ENCODE measurements at regions not wholly inside any gene's neighbourhood (a gene's known extent, or its start where the extent isn't known, plus 50 kb on each side); places are given as distances from the start of the nearest gene placed in this dataset.
A peak's percentile ranks its signal among the peaks of the same experiment; 100 is the strongest.

DNA sequence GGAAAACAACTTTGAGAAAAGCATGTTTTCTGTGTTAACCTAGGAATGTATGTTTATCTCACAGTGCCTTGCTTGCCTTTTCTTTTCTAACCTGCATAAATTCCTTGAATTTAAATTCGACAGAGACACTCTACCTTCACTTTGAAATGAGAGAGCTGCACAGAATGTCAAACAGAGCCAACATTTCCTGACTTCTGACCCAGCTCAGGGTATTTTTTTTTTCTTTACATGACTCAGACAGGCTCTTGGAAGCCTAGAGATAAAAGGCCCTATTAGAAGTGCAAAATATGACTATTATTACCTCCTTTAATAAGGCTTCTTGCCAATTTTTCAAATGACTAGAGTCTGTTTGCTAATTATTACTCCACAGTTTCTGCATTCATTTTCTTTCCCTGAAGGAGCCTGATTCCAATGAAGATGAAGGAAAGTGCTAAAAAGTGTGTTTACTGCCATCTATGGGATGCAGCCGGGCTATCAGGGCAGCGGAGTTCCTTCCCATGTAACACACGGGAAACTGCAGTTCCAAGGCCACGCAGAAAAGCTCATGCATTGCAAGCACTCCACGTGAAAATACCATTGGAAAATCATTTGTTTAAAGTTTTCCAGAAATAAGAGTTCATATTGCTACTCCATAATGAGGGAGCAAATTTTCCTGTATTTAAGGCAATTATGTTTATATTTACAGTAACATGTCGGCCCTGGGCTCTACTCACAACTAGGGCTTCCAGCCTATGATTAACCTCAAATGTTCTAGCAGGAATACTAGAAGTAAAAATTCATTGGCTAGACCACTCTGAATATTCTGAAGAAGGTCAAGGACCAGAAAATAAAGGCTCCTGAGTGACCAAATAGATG, 485.6 kb downstream of the ZSWIM6 start:
- no peak for DNase-seq (ENCODE audit: insufficient read length, low spot score)
- no peak for FAIRE-seq
- TF ChIP-seq, protein P1, sequence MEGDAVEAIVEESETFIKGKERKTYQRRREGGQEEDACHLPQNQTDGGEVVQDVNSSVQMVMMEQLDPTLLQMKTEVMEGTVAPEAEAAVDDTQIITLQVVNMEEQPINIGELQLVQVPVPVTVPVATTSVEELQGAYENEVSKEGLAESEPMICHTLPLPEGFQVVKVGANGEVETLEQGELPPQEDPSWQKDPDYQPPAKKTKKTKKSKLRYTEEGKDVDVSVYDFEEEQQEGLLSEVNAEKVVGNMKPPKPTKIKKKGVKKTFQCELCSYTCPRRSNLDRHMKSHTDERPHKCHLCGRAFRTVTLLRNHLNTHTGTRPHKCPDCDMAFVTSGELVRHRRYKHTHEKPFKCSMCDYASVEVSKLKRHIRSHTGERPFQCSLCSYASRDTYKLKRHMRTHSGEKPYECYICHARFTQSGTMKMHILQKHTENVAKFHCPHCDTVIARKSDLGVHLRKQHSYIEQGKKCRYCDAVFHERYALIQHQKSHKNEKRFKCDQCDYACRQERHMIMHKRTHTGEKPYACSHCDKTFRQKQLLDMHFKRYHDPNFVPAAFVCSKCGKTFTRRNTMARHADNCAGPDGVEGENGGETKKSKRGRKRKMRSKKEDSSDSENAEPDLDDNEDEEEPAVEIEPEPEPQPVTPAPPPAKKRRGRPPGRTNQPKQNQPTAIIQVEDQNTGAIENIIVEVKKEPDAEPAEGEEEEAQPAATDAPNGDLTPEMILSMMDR (IDR thresholded peaks at IDR 0.05; ENCODE audit: insufficient read depth, missing control alignments) = peak; percentile 48

DNA sequence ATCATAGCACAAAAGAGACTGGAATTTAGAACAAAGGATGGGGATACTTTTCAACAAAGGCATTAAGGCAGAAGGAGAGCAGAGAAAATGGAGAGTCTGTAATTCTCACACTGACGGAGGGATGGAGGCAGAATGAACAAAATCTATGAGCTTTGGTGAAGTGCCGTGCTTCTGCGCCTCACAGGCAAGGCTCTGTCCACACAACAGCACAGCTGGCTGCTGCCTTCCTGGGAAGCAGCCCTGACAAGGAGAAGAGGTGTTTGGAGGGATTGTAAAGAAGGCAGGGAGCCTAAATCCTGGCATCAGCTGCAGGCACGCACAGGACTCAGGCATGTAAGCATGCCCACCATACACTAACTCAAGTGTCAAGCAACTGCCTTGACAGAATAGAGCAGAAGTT, 485.2 kb upstream of the KIF2A start:
- DNase-seq (ENCODE audit: insufficient read length, low spot score) = no peak
- no peak for FAIRE-seq
- TF ChIP-seq, protein P1 (IDR thresholded peaks at IDR 0.05; ENCODE audit: insufficient read depth, missing control alignments) = no peak

DNA sequence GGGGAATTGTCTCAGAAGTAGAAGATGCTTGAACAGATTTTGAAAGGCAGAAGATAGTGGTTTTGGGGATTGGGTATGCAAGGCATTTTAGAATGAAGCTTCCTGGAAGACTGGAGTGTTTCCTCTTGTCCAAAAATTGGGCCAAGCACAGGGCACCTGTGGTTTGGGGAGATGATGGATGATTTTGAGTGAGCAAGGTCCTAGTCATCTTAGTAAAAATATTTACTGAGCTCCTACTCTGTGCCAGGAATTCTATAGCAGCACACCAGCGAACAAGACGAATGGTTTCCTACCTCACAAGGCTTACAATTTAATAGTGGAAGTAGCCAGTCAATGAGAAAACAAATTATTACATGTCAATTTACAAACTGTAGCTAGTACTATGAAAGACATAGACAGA, 484.4 kb upstream of the KIF2A start:
- TF ChIP-seq, protein P1 (IDR thresholded peaks at IDR 0.05; ENCODE audit: insufficient read depth, missing control alignments) = no peak
- DNase-seq (ENCODE audit: insufficient read length, low spot score) (no peak), FAIRE-seq (no peak)

DNA sequence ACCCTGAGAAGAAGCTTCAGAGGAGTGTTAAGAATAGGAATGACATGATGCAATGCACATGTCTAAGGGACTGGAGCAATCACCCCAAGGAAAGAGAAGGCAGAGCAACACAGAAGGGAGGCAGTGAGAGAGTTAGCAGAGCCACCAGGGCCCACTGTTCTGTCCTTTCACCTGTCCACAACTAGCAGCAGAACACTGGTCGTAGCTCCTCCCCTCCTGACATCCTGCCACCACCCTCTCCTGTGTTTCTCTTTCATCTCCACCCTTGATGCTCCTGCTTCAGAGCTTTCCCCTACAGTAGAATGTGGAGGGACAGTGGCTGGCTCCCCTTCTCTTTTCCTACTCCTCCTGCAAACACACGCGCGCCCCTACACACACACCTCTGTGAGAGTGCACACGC, 483.4 kb upstream of the KIF2A start:
- TF ChIP-seq, protein P1 (IDR thresholded peaks at IDR 0.05; ENCODE audit: insufficient read depth, missing control alignments) = no peak
- FAIRE-seq (no peak), DNase-seq (ENCODE audit: insufficient read length, low spot score) (no peak)

DNA sequence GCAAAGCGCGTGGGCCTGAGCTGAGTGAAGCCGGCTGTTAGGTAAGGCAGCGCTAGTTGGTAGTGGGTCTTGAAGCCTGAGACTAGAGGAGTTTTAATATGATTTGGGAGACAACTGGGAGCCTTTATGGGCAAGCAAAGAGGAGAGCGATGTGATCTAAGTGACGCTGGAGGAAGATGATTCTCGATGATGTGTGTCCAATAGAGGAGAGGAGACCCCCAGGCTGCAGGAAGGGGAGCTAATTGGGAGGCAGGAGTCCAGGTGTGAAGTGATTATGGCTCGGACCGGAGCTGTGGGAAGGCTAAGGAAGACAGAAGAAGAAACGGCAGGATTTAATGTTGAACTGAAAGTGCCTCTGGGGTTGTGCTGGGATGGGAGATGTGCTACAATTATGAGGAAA, 482.9 kb upstream of the KIF2A start:
- FAIRE-seq (no peak), DNase-seq (ENCODE audit: insufficient read length, low spot score) (no peak)
- TF ChIP-seq, protein P1 (IDR thresholded peaks at IDR 0.05; ENCODE audit: insufficient read depth, missing control alignments) = no peak

DNA sequence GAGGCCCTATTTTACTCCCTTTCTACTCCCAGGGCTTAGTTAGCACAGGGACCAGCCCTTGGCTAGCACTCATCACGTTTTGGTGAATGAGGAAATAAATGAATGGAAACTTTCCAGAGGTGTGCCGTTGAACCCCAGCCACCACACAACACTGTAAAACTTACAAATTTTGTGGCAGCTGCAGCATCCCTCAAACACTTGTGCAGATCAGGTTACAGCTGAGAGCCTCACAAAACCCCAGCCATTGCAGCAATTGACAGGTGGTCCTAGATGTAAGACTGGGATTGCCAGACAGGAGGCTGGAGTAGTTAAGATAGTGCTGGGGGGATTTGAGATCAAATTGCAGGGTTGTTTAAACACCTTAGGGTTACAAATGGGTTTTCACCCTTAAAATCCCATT, 482.2 kb upstream of the KIF2A start:
- TF ChIP-seq, protein P1 (IDR thresholded peaks at IDR 0.05; ENCODE audit: insufficient read depth, missing control alignments) = no peak
- FAIRE-seq (no peak), DNase-seq (ENCODE audit: insufficient read length, low spot score) (no peak)

DNA sequence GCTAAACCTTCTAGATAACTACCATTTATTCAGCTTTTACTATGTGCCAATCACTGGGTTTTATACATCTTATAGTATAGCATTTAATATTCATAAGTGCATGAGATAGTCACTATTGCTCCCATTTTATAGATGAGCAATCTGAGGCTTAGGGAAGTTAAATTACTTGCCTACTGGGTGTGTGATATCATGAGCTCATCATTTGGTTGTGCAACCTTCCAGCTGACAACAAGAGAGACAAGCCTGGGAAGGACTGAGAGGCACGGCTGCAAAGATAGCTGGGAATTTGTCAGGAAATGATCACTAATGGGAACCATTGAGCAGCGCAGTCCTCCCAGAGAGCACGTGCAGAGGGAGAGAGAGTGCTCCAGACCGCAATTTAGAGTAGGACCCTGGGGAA, 481.6 kb upstream of the KIF2A start:
- no peak for FAIRE-seq

More for the DNA sequence above, 481.6 kb upstream of the KIF2A start:
- TF ChIP-seq, protein P1 (IDR thresholded peaks at IDR 0.05; ENCODE audit: insufficient read depth, missing control alignments) = no peak
- DNase-seq (ENCODE audit: insufficient read length, low spot score) = no peak
